ENCODE measurements at regions not wholly inside any gene's neighbourhood (a gene's known extent, or its start where the extent isn't known, plus 50 kb on each side); places are given as distances from the start of the nearest gene placed in this dataset.

GRCh38 chr11:29634244-29634643, 382.6 kb downstream of the KCNA4 start:
- TF ChIP-seq, protein P1, sequence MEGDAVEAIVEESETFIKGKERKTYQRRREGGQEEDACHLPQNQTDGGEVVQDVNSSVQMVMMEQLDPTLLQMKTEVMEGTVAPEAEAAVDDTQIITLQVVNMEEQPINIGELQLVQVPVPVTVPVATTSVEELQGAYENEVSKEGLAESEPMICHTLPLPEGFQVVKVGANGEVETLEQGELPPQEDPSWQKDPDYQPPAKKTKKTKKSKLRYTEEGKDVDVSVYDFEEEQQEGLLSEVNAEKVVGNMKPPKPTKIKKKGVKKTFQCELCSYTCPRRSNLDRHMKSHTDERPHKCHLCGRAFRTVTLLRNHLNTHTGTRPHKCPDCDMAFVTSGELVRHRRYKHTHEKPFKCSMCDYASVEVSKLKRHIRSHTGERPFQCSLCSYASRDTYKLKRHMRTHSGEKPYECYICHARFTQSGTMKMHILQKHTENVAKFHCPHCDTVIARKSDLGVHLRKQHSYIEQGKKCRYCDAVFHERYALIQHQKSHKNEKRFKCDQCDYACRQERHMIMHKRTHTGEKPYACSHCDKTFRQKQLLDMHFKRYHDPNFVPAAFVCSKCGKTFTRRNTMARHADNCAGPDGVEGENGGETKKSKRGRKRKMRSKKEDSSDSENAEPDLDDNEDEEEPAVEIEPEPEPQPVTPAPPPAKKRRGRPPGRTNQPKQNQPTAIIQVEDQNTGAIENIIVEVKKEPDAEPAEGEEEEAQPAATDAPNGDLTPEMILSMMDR (IDR thresholded peaks at IDR 0.05; ENCODE audit: insufficient read depth, low read length, poor library complexity, severe bottlenecking): no peak
- no peak for TF ChIP-seq EZH2phosphoT487 (conservative IDR thresholded peaks at IDR 0.05; ENCODE audit: low read length)

Data from SU-DHL-6 (cell line).